ENCODE measurements at regions not wholly inside any gene's neighbourhood (a gene's known extent, or its start where the extent isn't known, plus 50 kb on each side); places are given as distances from the start of the nearest gene placed in this dataset.

GRCh38 chr2:12167525-12168317 lies 421.3 kb downstream of the LPIN1 start:
- 81% methylated on average over 12 of the region's 13 CpGs for WGBS
- DNase-seq (ENCODE audit: low spot score in 2 of 2) = no peak
- Histone ChIP-seq H3K27me3 (no peaks in the 10 kb centered on the region), H3K4me1 (peaks cover 34% of the 10 kb centered on the region), H3K9me3 (no peaks in the 10 kb centered on the region), H3K4me3 (no peak overlapping the region), H3K27ac (no peak overlapping the region), H3K36me3 (no peaks in the 10 kb centered on the region)
- no peak for TF ChIP-seq POLR2A (IDR thresholded peaks at IDR 0.05)
- TF ChIP-seq POLR2AphosphoS5 (IDR thresholded peaks at IDR 0.05) = no peak
- TF ChIP-seq, protein P1, sequence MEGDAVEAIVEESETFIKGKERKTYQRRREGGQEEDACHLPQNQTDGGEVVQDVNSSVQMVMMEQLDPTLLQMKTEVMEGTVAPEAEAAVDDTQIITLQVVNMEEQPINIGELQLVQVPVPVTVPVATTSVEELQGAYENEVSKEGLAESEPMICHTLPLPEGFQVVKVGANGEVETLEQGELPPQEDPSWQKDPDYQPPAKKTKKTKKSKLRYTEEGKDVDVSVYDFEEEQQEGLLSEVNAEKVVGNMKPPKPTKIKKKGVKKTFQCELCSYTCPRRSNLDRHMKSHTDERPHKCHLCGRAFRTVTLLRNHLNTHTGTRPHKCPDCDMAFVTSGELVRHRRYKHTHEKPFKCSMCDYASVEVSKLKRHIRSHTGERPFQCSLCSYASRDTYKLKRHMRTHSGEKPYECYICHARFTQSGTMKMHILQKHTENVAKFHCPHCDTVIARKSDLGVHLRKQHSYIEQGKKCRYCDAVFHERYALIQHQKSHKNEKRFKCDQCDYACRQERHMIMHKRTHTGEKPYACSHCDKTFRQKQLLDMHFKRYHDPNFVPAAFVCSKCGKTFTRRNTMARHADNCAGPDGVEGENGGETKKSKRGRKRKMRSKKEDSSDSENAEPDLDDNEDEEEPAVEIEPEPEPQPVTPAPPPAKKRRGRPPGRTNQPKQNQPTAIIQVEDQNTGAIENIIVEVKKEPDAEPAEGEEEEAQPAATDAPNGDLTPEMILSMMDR (IDR thresholded peaks at IDR 0.05) = no peak
- TF ChIP-seq EP300 (IDR thresholded peaks at IDR 0.05) = no peak

GRCh38 chr2:12168354-12168753 lies 421.9 kb downstream of the LPIN1 start:
- H3K36me3 ChIP-seq = no peaks in the 10 kb centered on the region
- TF ChIP-seq, protein P1 (IDR thresholded peaks at IDR 0.05) = no peak
- no peak for TF ChIP-seq EP300 (IDR thresholded peaks at IDR 0.05)
- no peak for TF ChIP-seq POLR2AphosphoS5 (IDR thresholded peaks at IDR 0.05)
- TF ChIP-seq POLR2A (IDR thresholded peaks at IDR 0.05) = no peak
- H3K9me3 ChIP-seq = no peaks in the 10 kb centered on the region
- peak overlapping the region; percentile 77 for H3K27ac ChIP-seq
- DNase-seq (ENCODE audit: low spot score in 2 of 2) = no peak
- peaks cover 34% of the 10 kb centered on the region for H3K4me1 ChIP-seq
- WGBS = 55% methylated on average over 6 of the region's 6 CpGs
- no peaks in the 10 kb centered on the region for H3K27me3 ChIP-seq
- no peak overlapping the region for H3K4me3 ChIP-seq

GRCh38 chr2:12168791-12169388 lies 422.5 kb downstream of the LPIN1 start:
- H3K9me3 ChIP-seq = no peaks in the 10 kb centered on the region
- TF ChIP-seq, protein P1 (IDR thresholded peaks at IDR 0.05) = no peak
- no peak for TF ChIP-seq POLR2A (IDR thresholded peaks at IDR 0.05)
- no peak for TF ChIP-seq EP300 (IDR thresholded peaks at IDR 0.05)
- TF ChIP-seq POLR2AphosphoS5 (IDR thresholded peaks at IDR 0.05) = no peak
- H3K4me3 ChIP-seq = no peak overlapping the region
- no peaks in the 10 kb centered on the region for H3K27me3 ChIP-seq
- H3K36me3 ChIP-seq = no peaks in the 10 kb centered on the region
- 50% methylated on average over 4 of the region's 4 CpGs for WGBS
- H3K27ac ChIP-seq = peak overlapping the region; percentile 77
- no peak for DNase-seq (ENCODE audit: low spot score in 2 of 2)
- H3K4me1 ChIP-seq = peaks cover 34% of the 10 kb centered on the region

- WGBS = 49% methylated on average over 6 of the region's 6 CpGs
- H3K27me3 ChIP-seq = no peaks in the 10 kb centered on the region
- DNase-seq (ENCODE audit: low spot score in 2 of 2) = no peak
Measured at GRCh38 chr2:12169721-12170120, 423.3 kb downstream of the LPIN1 start.

DNA sequence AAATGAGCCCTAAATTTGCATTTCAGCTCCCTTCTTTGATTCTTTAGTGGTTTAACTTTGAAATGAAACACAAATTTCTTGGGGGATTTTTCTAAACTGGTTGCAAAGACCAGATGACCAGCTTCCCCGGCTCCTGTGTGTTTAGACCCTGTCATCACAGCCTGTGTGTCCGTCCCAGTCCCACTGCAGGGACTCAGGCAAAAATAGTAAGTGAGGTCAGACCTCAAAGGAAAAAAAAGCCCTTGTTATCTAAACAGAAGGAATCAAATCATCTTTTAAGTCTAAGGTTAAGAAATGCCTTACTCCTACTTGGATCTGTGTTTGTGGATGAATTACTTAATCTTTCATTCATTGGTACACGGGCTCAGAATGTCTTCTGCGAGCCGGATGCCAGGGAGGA lies 423.7 kb downstream of the LPIN1 start:
- Histone ChIP-seq H3K4me3 (no peak overlapping the region), H3K9me3 (no peaks in the 10 kb centered on the region), H3K36me3 (no peaks in the 10 kb centered on the region), H3K4me1 (peaks cover 34% of the 10 kb centered on the region), H3K27ac (peak overlapping the region; percentile 77), H3K27me3 (no peaks in the 10 kb centered on the region)
- no peak for DNase-seq (ENCODE audit: low spot score in 2 of 2)
- WGBS = 26% methylated on average over 5 of the region's 5 CpGs
- TF ChIP-seq, protein P1 (IDR thresholded peaks at IDR 0.05) = no peak
- no peak for TF ChIP-seq EP300 (IDR thresholded peaks at IDR 0.05)
- no peak for TF ChIP-seq POLR2A (IDR thresholded peaks at IDR 0.05)
- no peak for TF ChIP-seq POLR2AphosphoS5 (IDR thresholded peaks at IDR 0.05)

More at GRCh38 chr2:12169721-12170120, 423.3 kb downstream of the LPIN1 start:
- Histone ChIP-seq H3K36me3 (no peaks in the 10 kb centered on the region), H3K9me3 (no peaks in the 10 kb centered on the region), H3K4me1 (peaks cover 34% of the 10 kb centered on the region), H3K27ac (peak overlapping the region; percentile 77), H3K4me3 (no peak overlapping the region)
- TF ChIP-seq, protein P1 (IDR thresholded peaks at IDR 0.05) = no peak
- TF ChIP-seq POLR2AphosphoS5 (IDR thresholded peaks at IDR 0.05) = no peak
- no peak for TF ChIP-seq POLR2A (IDR thresholded peaks at IDR 0.05)
- no peak for TF ChIP-seq EP300 (IDR thresholded peaks at IDR 0.05)

All from suprapubic skin (tissue), 4 donors.